Iris pigment epithelial cell (primary cell): ENCODE measurements at regions not wholly inside any gene's neighbourhood (a gene's known extent, or its start where the extent isn't known, plus 50 kb on each side); places are given as distances from the start of the nearest gene placed in this dataset.

ENCODE experiments used
- DNase-seq: peaks from one replicate; pipeline ENCODE4 v3.0.0-alpha.2; 2011; ENCODE audit warnings: low read depth

DNA sequence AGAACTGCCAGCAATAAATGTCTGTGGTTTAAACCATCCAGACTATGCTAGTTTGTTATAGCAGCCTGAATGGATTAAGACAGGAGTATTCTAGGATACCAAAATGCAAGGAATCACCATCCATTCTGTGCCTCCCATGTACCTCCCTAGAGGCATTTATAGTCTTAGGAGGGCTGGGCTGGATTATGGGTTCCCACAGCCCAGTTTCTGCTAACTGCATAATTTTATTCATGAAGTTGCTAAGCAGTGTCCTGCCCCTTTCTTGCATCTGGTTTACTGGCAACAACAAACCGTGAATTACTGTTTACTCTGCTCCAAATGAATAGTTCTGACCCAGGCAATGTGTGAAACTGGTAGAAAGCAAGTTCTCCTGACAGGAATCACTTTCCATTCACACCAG lies 67.1 kb upstream of the PRKX start:
- DNase-seq, result no peak

- no peak for DNase-seq
These were observed 66.1 kb upstream of the PRKX start for GRCh38 chrX:3779546-3779945.

- DNase-seq, result no peak
These were observed 64.0 kb upstream of the PRKX start for GRCh38 chrX:3777416-3777815.

DNA sequence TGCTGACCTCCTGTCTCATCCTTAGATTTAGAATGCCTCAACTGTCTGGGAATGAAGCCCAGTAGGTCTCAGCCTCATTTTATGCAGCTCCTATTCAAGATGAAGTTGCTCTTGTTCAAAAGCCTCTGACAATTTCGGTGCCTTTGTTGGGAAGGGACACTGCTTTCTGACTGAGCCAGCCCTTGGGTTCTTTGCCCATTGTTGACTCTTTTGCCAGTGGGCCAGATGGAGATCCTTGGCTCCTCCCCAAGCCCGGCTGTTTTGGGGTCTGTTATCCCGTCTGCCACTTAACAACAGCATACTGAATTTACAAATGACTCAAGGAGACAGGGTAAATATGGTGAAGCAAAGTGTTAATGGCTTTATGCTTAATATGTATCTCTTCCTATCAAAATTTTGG lies 58.3 kb upstream of the PRKX start:
- no peak for DNase-seq

DNA sequence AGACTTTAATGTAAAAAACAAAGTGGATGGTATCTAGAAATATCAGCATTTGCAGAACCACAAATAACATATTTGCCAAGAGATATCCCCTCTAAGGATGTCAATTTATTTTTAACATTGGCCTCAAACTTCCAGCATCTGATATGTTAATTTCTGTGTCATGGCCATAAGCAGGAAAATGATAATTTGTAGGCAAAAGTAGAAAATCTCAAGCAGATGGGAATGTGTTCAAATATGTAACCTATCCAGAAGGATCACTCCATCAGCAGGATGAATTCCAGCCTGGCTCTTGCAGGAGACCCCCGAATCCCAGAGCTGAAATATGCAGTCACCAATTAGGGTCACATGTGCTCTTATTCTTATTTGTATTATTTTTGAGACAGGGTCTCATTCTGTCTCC lies 55.4 kb upstream of the PRKX start:
- DNase-seq, result no peak
